CD14-positive monocyte (primary cell): ENCODE measurements at regions not wholly inside any gene's neighbourhood (a gene's known extent, or its start where the extent isn't known, plus 50 kb on each side); places are given as distances from the start of the nearest gene placed in this dataset.

Source experiments
- DNase-seq, 3 donors: peaks; one replicate each; pipeline ENCODE4 v3.0.0-alpha.2; 2011 to 2022
- H2AFZ ChIP-seq: 2 replicates; pipeline ENCODE4 v1.6.0; 2012; ENCODE audit warnings: mild to moderate bottlenecking, low read depth, low read length, inconsistent platforms; ENCODE audit not compliant: insufficient read depth, poor library complexity, severe bottlenecking
- H3K27ac ChIP-seq, 2 donors: 1 replicate in 1 of 2; 2 replicates in 1 of 2; pipeline ENCODE4 v1.5.1; 2012 to 2013; ENCODE audit warnings: low read length in 2 of 2, control low read depth in 1 of 2, inconsistent platforms in 1 of 2, low read depth in 1 of 2, mild to moderate bottlenecking in 1 of 2
- H3K27me3 ChIP-seq, 2 donors: one replicate each; pipeline versions ENCODE4 v1.6.0 to v1.6.1; 2011 to 2013; ENCODE audit warnings: low read length in 2 of 2; ENCODE audit not compliant: control insufficient read depth in 2 of 2, insufficient read depth in 2 of 2
- H3K36me3 ChIP-seq, 2 donors: replicated peaks in 1 of 2; 1 replicate in 1 of 2; 2 replicates in 1 of 2; pipeline versions ENCODE4 v1.5.1 to v1.6.1; 2012 to 2013; ENCODE audit warnings: low read length in 2 of 2, control low read depth in 1 of 2, inconsistent platforms in 1 of 2, mild to moderate bottlenecking in 1 of 2; ENCODE audit not compliant: insufficient read depth in 2 of 2, control insufficient read depth in 1 of 2
- H3K4me1 ChIP-seq, 2 donors: 1 replicate in 1 of 2; 2 replicates in 1 of 2; pipeline versions ENCODE4 v1.5.1 to v1.6.1; 2012 to 2013; ENCODE audit warnings: low read length in 2 of 2, control low read depth in 1 of 2, inconsistent platforms in 1 of 2, mild to moderate bottlenecking in 1 of 2, moderate library complexity in 1 of 2; ENCODE audit not compliant: insufficient read depth in 2 of 2, control insufficient read depth in 1 of 2
- H3K4me2 ChIP-seq: replicated peaks from 2 replicates; pipeline ENCODE3; 2012; ENCODE audit warnings: low read length, moderate library complexity, mild to moderate bottlenecking; ENCODE audit not compliant: poor library complexity, severe bottlenecking; ENCODE audit errors: extremely low read depth
- H3K4me3 ChIP-seq, 3 experiments: fragments of 200-600 bp in 1 of 3; sonication (generic) in 1 of 3; replicated peaks in 1 of 3; 1 replicate in 2 of 3; 2 replicates in 1 of 3; pipeline ENCODE4 v1.5.1; 2011 to 2013; ENCODE audit warnings: low read length in 3 of 3, mild to moderate bottlenecking in 3 of 3, control low read depth in 2 of 3, low read depth in 2 of 3, inconsistent platforms in 1 of 3, moderate library complexity in 1 of 3
- H3K79me2 ChIP-seq: 2 replicates; pipeline ENCODE4 v1.6.0; 2012; ENCODE audit warnings: mild to moderate bottlenecking, control low read depth, inconsistent platforms, low read length, moderate library complexity; ENCODE audit not compliant: insufficient read depth
- H3K9ac ChIP-seq: 2 replicates; pipeline ENCODE4 v1.6.0; 2017; ENCODE audit warnings: low read length, mild to moderate bottlenecking; ENCODE audit not compliant: insufficient read depth, poor library complexity, severe bottlenecking
- H3K9me3 ChIP-seq, 2 donors: replicated peaks in 1 of 2; 1 replicate in 1 of 2; 2 replicates in 1 of 2; pipeline versions ENCODE4 v1.5.1 to v1.6.1; 2012 to 2013; ENCODE audit warnings: low read length in 2 of 2, control low read depth in 1 of 2; ENCODE audit not compliant: control insufficient read depth in 1 of 2, insufficient read depth in 1 of 2
- H4K20me1 ChIP-seq: 2 replicates; pipeline ENCODE4 v1.6.0; 2012; ENCODE audit warnings: mild to moderate bottlenecking, low read length, control low read depth, moderate library complexity; ENCODE audit not compliant: insufficient read depth
- H3K27ac Mint-ChIP-seq, 7 donors: one replicate each; pipeline ENCODE4 v1.8.0; 2020; ENCODE audit warnings: mild to moderate bottlenecking in 7 of 7, mixed read lengths in 7 of 7, moderate library complexity in 6 of 7, inconsistent platforms in 2 of 7
- H3K27me3 Mint-ChIP-seq, 3 donors: one replicate each; pipeline ENCODE4 v1.8.0; 2021 to 2022; ENCODE audit warnings: low read depth in 3 of 3, mild to moderate bottlenecking in 3 of 3, mixed read lengths in 3 of 3, moderate library complexity in 3 of 3, inconsistent platforms in 1 of 3
- H3K36me3 Mint-ChIP-seq, 2 donors: one replicate each; pipeline ENCODE4 v1.8.0; 2020; ENCODE audit warnings: mixed read lengths in 2 of 2, inconsistent platforms in 1 of 2, mild to moderate bottlenecking in 1 of 2
- H3K4me1 Mint-ChIP-seq: one replicate; pipeline ENCODE4 v1.8.0; 2020; ENCODE audit warnings: mild to moderate bottlenecking, mixed read lengths
- H3K4me3 Mint-ChIP-seq, 2 donors: one replicate each; pipeline ENCODE4 v1.8.0; 2020; ENCODE audit warnings: mild to moderate bottlenecking in 2 of 2, mixed read lengths in 2 of 2, moderate library complexity in 1 of 2
- H3K9me3 Mint-ChIP-seq, 7 donors: one replicate each; pipeline ENCODE4 v1.8.0; 2020 to 2022; ENCODE audit warnings: mixed read lengths in 7 of 7, mild to moderate bottlenecking in 6 of 7, moderate library complexity in 6 of 7, inconsistent platforms in 2 of 7
- CTCF ChIP-seq: fragments of 200-600 bp; IDR thresholded peaks from one replicate; pipeline ENCODE4 v1.8.0; 2022; ENCODE audit warnings: antibody characterized with exemption, mild to moderate bottlenecking
- WGBS: methylation state at CpG from one replicate; pipeline ENCODE4 v1.1.5; 2013; ENCODE audit warnings: missing lambda C conversion rate; ENCODE audit not compliant: insufficient coverage; 5-methylcytosine and 5-hydroxymethylcytosine counted together
- intact Hi-C, 2 donors: fragments of 100-400 bp; cut with micrococcal nuclease; formaldehyde crosslinking; loops; one replicate each; pipeline versions ENCODE4 v1.15.0 to v1.15.1; 2023

- H4K20me1 ChIP-seq = no peaks in the 10 kb centered on the region
- H3K9ac ChIP-seq = no peak overlapping the region
- Mint-ChIP-seq H3K27me3 (peaks cover 0 to 2% (median 2%) of the 10 kb centered on the region in 3 donors), H3K27ac (no peak overlapping the region), H3K4me1 (no peaks in the 10 kb centered on the region), H3K36me3 (no peaks in the 10 kb centered on the region), H3K9me3 (peaks cover 0 to 3% (median 2%) of the 10 kb centered on the region in 7 donors), H3K4me3 (no peak overlapping the region)
- DNase-seq = no peak
- H3K36me3 ChIP-seq = no peaks in the 10 kb centered on the region
- H3K9me3 ChIP-seq = no peaks in the 10 kb centered on the region
- no peaks in the 10 kb centered on the region for H3K27me3 ChIP-seq
- no peak overlapping the region for H3K27ac ChIP-seq
- H3K4me3 ChIP-seq = no peak overlapping the region
- intact Hi-C loops = no loop called here
- no peaks in the 10 kb centered on the region for H3K4me1 ChIP-seq
- TF ChIP-seq CTCF = no peak
- H3K4me2 ChIP-seq = no peak overlapping the region
- H3K79me2 ChIP-seq = no peaks in the 10 kb centered on the region
- H2AFZ ChIP-seq = no peak overlapping the region
Observed at GRCh38 chr10:52442576-52442975, 128.5 kb downstream of the DKK1 start.

- H2AFZ ChIP-seq = no peak overlapping the region
Observed at GRCh38 chr10:52443419-52444388, 129.6 kb downstream of the DKK1 start.

More at GRCh38 chr10:52443419-52444388, 129.6 kb downstream of the DKK1 start:
- DNase-seq = no peak
- no peak for TF ChIP-seq CTCF
- H3K27me3 Mint-ChIP-seq = peaks cover 0 to 2% (median 2%) of the 10 kb centered on the region in 3 donors
- H3K27ac Mint-ChIP-seq = no peak overlapping the region
- peaks cover 0 to 3% (median 0%) of the 10 kb centered on the region in 7 donors for H3K9me3 Mint-ChIP-seq
- H3K4me3 Mint-ChIP-seq = no peak overlapping the region
- H3K9me3 ChIP-seq = no peaks in the 10 kb centered on the region
- H3K36me3 ChIP-seq = no peaks in the 10 kb centered on the region
- no peaks in the 10 kb centered on the region for H3K4me1 ChIP-seq
- WGBS = 83% methylated on average over 2 of the region's 3 CpGs
- H3K4me1 Mint-ChIP-seq = no peaks in the 10 kb centered on the region
- no peaks in the 10 kb centered on the region for H3K36me3 Mint-ChIP-seq
- no peak overlapping the region for H3K9ac ChIP-seq
- no peaks in the 10 kb centered on the region for H4K20me1 ChIP-seq
- H3K4me3 ChIP-seq = no peak overlapping the region
- no peak overlapping the region for H3K27ac ChIP-seq
- no peaks in the 10 kb centered on the region for H3K79me2 ChIP-seq
- H3K27me3 ChIP-seq = no peaks in the 10 kb centered on the region
- H3K4me2 ChIP-seq = no peak overlapping the region
- intact Hi-C loops = no loop called here
